ENCODE measurements at regions not wholly inside any gene's neighbourhood (a gene's known extent, or its start where the extent isn't known, plus 50 kb on each side); places are given as distances from the start of the nearest gene placed in this dataset.

DNA sequence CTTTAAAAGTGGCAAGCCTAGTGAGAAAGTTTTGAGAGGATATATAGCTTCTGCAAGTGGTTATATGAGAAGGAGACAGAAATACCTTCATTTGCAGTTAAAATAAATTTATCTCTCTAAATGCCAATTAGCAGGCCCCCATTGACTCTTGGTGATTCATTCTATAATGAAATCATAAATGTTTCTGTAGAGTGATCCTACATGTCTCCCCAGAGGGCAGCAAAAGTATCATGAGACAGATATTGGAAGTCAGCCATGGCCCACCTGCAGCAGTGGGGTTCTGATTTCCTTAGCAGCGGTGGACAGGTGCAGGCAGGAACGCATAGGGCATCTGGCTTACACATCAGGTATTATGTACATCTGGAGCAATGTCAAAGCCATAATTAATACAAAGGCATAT, 385.4 kb upstream of the SLC10A2 start:
- TF ChIP-seq POLR2A (IDR thresholded peaks at IDR 0.05; ENCODE audit: extremely low read depth, insufficient read length): no peak
- TF ChIP-seq, protein P1, sequence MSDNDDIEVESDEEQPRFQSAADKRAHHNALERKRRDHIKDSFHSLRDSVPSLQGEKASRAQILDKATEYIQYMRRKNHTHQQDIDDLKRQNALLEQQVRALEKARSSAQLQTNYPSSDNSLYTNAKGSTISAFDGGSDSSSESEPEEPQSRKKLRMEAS (IDR thresholded peaks at IDR 0.05; ENCODE audit: low read depth, low read length): no peak
- DNase-seq (ENCODE audit: low read depth): no peak
- H3K4me3 ChIP-seq (ENCODE audit: low read depth, low read length): no peak overlapping the region

DNA sequence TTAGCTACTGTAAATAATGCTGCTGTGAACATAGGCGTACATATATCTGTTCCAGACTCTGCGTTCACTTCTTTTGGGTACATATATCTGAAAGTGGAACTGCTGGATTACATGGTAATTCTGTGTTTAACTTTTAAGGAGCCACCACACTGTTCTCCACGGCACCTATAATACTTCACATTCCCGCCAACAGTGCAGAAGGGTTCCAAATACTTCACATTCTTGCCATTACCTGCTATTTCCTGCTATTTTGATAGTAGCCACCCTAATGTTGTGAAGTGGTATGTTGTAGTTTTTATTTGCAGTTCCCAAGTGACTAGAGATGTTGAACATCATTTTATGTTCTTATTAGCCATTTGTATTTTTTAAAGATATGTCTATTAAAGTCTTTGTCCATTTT, 377.4 kb upstream of the SLC10A2 start:
- no peak for DNase-seq (ENCODE audit: low read depth)
- TF ChIP-seq, protein P1 (IDR thresholded peaks at IDR 0.05; ENCODE audit: low read depth, low read length): no peak
- TF ChIP-seq MYC (IDR thresholded peaks at IDR 0.05; ENCODE audit: low read depth, low read length): no peak
- TF ChIP-seq POLR2A (IDR thresholded peaks at IDR 0.05; ENCODE audit: extremely low read depth, insufficient read length): no peak
- no peak for TF ChIP-seq CTCF (IDR thresholded peaks at IDR 0.05; ENCODE audit: low read depth, low read length)
- no peak overlapping the region for H3K4me3 ChIP-seq (ENCODE audit: low read depth, low read length)

DNA sequence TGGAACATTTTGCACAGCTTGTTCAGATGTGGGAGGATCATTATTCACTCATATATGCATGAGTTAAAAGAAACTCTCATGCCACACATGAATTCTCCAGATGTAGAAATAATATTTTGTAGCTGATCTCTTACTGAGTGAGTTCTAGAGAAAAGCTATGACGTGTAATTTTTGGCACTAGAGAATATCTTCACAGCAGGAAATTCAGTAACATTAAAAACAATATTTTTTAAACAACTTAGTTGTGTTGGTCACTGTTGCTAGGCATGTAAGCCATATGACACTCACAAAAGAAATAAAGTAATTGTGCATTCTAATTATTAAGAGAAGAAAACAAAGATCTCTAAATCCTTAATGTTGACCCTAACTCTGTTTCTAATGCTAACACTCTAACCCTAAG, 371.4 kb upstream of the SLC10A2 start:
- TF ChIP-seq MYC (IDR thresholded peaks at IDR 0.05; ENCODE audit: low read depth, low read length): no peak
- no peak for TF ChIP-seq POLR2A (IDR thresholded peaks at IDR 0.05; ENCODE audit: extremely low read depth, insufficient read length)
- TF ChIP-seq CTCF (IDR thresholded peaks at IDR 0.05; ENCODE audit: low read depth, low read length): no peak
- TF ChIP-seq, protein P1 (IDR thresholded peaks at IDR 0.05; ENCODE audit: low read depth, low read length): no peak
- no peak overlapping the region for H3K4me3 ChIP-seq (ENCODE audit: low read depth, low read length)
- no peak for DNase-seq (ENCODE audit: low read depth)

- TF ChIP-seq, protein P1 (IDR thresholded peaks at IDR 0.05; ENCODE audit: low read depth, low read length): no peak
- no peak for TF ChIP-seq CTCF (IDR thresholded peaks at IDR 0.05; ENCODE audit: low read depth, low read length)
- no peak for TF ChIP-seq MYC (IDR thresholded peaks at IDR 0.05; ENCODE audit: low read depth, low read length)
- no peak for TF ChIP-seq POLR2A (IDR thresholded peaks at IDR 0.05; ENCODE audit: extremely low read depth, insufficient read length)
- no peak overlapping the region for H3K4me3 ChIP-seq (ENCODE audit: low read depth, low read length)
- DNase-seq (ENCODE audit: low read depth): no peak
Measured at GRCh38 chr13:103436057-103436654, 369.9 kb upstream of the SLC10A2 start.

DNA sequence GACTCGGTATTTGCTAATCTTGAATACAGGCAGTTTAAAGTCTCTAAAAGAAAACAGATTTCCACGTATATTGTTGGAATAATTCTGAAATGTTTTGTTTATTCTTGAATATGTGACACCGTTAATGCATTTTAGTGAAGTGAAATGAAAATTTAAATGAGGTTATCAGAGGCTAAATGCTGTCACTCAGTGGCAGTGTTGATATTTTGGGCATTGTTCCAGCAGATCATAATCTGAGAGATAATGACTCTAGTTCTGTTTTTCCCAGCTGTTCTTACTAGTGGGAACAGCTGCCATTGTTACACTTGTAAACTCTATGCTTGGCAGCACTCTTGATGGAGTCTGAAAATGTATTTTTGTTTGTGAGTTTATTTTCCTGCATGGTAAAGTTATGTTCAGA, 365.6 kb upstream of the SLC10A2 start:
- DNase-seq (ENCODE audit: low read depth): no peak
- TF ChIP-seq CTCF (IDR thresholded peaks at IDR 0.05; ENCODE audit: low read depth, low read length) (no peak), POLR2A (IDR thresholded peaks at IDR 0.05; ENCODE audit: extremely low read depth, insufficient read length) (no peak), MYC (IDR thresholded peaks at IDR 0.05; ENCODE audit: low read depth, low read length) (no peak)
- TF ChIP-seq, protein P1 (IDR thresholded peaks at IDR 0.05; ENCODE audit: low read depth, low read length): no peak
- H3K4me3 ChIP-seq (ENCODE audit: low read depth, low read length): no peak overlapping the region

DNA sequence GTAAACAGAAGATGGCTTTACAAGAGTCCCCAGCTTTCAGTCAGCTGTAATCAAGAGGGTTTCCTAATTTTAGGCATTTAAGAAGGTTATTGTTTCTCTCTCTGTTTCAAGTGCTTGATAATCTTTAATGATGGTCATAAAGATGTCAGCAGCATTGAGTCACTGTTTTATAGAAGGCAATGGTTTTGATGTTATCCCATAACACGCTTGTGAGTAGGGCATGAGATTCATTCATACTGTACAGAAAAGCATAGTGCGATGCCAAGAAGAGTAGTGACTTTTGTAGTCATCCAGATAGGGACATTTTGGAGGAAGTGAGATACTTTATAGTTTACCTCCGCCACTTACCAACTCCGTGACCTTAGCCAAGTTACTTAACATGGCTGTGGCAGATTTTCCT, 364.2 kb upstream of the SLC10A2 start:
- DNase-seq (ENCODE audit: low read depth): no peak
- TF ChIP-seq CTCF (IDR thresholded peaks at IDR 0.05; ENCODE audit: low read depth, low read length) (no peak), MYC (IDR thresholded peaks at IDR 0.05; ENCODE audit: low read depth, low read length) (no peak), POLR2A (IDR thresholded peaks at IDR 0.05; ENCODE audit: extremely low read depth, insufficient read length) (no peak)
- TF ChIP-seq, protein P1 (IDR thresholded peaks at IDR 0.05; ENCODE audit: low read depth, low read length): no peak
- no peak overlapping the region for H3K4me3 ChIP-seq (ENCODE audit: low read depth, low read length)

Data from NB4 (cell line).